Suprapubic skin (tissue), 4 donors: ENCODE measurements at regions not wholly inside any gene's neighbourhood (a gene's known extent, or its start where the extent isn't known, plus 50 kb on each side); places are given as distances from the start of the nearest gene placed in this dataset.

ENCODE experiments used
- DNase-seq, 2 donors: peaks; one replicate each; pipeline ENCODE4 v3.0.0-alpha.2; 2019; ENCODE audit warnings: low spot score in 2 of 2
- H3K27ac ChIP-seq: fragments of 200-600 bp; sonication (generic); one replicate; pipeline ENCODE4 v1.5.1; 2019
- H3K27me3 ChIP-seq: fragments of 200-600 bp; sonication (generic); one replicate; pipeline ENCODE4 v1.5.1; 2019
- H3K36me3 ChIP-seq: fragments of 200-600 bp; sonication (generic); one replicate; pipeline ENCODE4 v1.5.1; 2019
- H3K4me1 ChIP-seq: fragments of 200-600 bp; sonication (generic); one replicate; pipeline ENCODE4 v1.5.1; 2019
- H3K4me3 ChIP-seq: fragments of 200-600 bp; sonication (generic); one replicate; pipeline ENCODE4 v1.5.1; 2019; ENCODE audit warnings: mild to moderate bottlenecking
- H3K9me3 ChIP-seq: fragments of 200-600 bp; sonication (generic); one replicate; pipeline ENCODE4 v1.5.1; 2019
- CTCF ChIP-seq, 2 donors: fragments of 200-600 bp in 1 of 2; fragments of 450-650 bp in 1 of 2; sonication (generic) in 1 of 2; IDR thresholded peaks; one replicate each; pipeline ENCODE4 v1.5.1; 2016 to 2019; ENCODE audit warnings: antibody characterized with exemption in 2 of 2, mild to moderate bottlenecking in 1 of 2, moderate library complexity in 1 of 2
- EP300 ChIP-seq: sonication (generic); formaldehyde crosslinking; IDR thresholded peaks from one replicate; pipeline ENCODE4 v1.6.1; 2017; ENCODE audit warnings: antibody characterized with exemption
- POLR2A ChIP-seq, 2 donors: fragments of 450-650 bp; IDR thresholded peaks; one replicate each; pipeline ENCODE4 v1.6.1; 2017; ENCODE audit warnings: antibody characterized with exemption in 2 of 2, mild to moderate bottlenecking in 2 of 2, moderate library complexity in 2 of 2
- POLR2AphosphoS5 ChIP-seq, 3 donors: sonication (generic); formaldehyde crosslinking; IDR thresholded peaks; one replicate each; pipeline ENCODE4 v1.6.1; 2017; ENCODE audit warnings: antibody characterized with exemption in 3 of 3
- WGBS: methylation state at CpG from one replicate; pipeline ENCODE4 v1.1.5; 2018; 5-methylcytosine and 5-hydroxymethylcytosine counted together

- H3K4me1 ChIP-seq, result peaks cover 10% of the 10 kb centered on the region
- H3K4me3 ChIP-seq, result no peak overlapping the region
- no peaks in the 10 kb centered on the region for H3K27me3 ChIP-seq
- H3K27ac ChIP-seq, result no peak overlapping the region
- H3K9me3 ChIP-seq, result no peaks in the 10 kb centered on the region
- DNase-seq, result peak in 1 of 2 donors; percentile 34
- H3K36me3 ChIP-seq, result no peaks in the 10 kb centered on the region
- no peak for TF ChIP-seq POLR2AphosphoS5 (IDR thresholded peaks at IDR 0.05)
- no peak for TF ChIP-seq CTCF (IDR thresholded peaks at IDR 0.05)
- TF ChIP-seq POLR2A (IDR thresholded peaks at IDR 0.05), result no peak
- no peak for TF ChIP-seq EP300
- 47% methylated on average over 6 of the region's 6 CpGs for WGBS
These were observed 71.7 kb downstream of the RPLP1 start for GRCh38 chr15:69524296-69524695.

DNA sequence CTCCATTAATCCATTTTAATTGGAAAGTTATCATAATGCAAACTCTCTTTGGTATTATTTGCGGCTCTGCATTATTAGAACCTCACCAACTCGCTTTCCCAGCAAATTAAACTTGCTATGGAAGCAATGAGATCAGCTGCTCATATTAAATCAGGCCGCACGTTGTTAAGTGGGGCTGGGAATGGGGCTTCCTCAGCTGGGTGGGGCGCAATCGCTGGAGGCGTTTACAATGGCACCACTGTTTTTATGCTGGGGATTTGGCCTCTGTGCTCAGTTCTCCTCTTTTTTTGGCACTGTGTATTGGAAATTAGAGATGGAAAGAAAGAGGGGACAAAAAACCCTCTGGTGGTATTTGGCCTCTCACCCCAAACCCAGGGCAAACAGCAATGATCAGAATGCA lies 72.2 kb downstream of the RPLP1 start:
- H3K4me1 ChIP-seq, result peaks cover 10% of the 10 kb centered on the region
- H3K27me3 ChIP-seq, result no peaks in the 10 kb centered on the region
- no peak overlapping the region for H3K27ac ChIP-seq
- 46% methylated on average over 7 of the region's 7 CpGs for WGBS
- H3K9me3 ChIP-seq, result no peaks in the 10 kb centered on the region
- H3K4me3 ChIP-seq, result no peak overlapping the region
- no peaks in the 10 kb centered on the region for H3K36me3 ChIP-seq
- peak in 1 of 2 donors; percentile 12 for DNase-seq
- no peak for TF ChIP-seq POLR2AphosphoS5 (IDR thresholded peaks at IDR 0.05)
- TF ChIP-seq CTCF (IDR thresholded peaks at IDR 0.05), result no peak
- no peak for TF ChIP-seq POLR2A (IDR thresholded peaks at IDR 0.05)
- no peak for TF ChIP-seq EP300

- H3K9me3 ChIP-seq, result no peaks in the 10 kb centered on the region
- H3K27me3 ChIP-seq, result no peaks in the 10 kb centered on the region
- no peak for TF ChIP-seq POLR2AphosphoS5 (IDR thresholded peaks at IDR 0.05)
- TF ChIP-seq POLR2A (IDR thresholded peaks at IDR 0.05), result no peak
- TF ChIP-seq EP300, result no peak
- TF ChIP-seq CTCF (IDR thresholded peaks at IDR 0.05), result no peak
- no peaks in the 10 kb centered on the region for H3K36me3 ChIP-seq
- H3K27ac ChIP-seq, result no peak overlapping the region
- H3K4me3 ChIP-seq, result no peak overlapping the region
- 83% methylated on average over 6 of the region's 6 CpGs for WGBS
- DNase-seq, result peak in 1 of 2 donors; percentile 23
- H3K4me1 ChIP-seq, result peaks cover 10% of the 10 kb centered on the region
These were observed 72.9 kb downstream of the RPLP1 start for GRCh38 chr15:69525543-69525942.

DNA sequence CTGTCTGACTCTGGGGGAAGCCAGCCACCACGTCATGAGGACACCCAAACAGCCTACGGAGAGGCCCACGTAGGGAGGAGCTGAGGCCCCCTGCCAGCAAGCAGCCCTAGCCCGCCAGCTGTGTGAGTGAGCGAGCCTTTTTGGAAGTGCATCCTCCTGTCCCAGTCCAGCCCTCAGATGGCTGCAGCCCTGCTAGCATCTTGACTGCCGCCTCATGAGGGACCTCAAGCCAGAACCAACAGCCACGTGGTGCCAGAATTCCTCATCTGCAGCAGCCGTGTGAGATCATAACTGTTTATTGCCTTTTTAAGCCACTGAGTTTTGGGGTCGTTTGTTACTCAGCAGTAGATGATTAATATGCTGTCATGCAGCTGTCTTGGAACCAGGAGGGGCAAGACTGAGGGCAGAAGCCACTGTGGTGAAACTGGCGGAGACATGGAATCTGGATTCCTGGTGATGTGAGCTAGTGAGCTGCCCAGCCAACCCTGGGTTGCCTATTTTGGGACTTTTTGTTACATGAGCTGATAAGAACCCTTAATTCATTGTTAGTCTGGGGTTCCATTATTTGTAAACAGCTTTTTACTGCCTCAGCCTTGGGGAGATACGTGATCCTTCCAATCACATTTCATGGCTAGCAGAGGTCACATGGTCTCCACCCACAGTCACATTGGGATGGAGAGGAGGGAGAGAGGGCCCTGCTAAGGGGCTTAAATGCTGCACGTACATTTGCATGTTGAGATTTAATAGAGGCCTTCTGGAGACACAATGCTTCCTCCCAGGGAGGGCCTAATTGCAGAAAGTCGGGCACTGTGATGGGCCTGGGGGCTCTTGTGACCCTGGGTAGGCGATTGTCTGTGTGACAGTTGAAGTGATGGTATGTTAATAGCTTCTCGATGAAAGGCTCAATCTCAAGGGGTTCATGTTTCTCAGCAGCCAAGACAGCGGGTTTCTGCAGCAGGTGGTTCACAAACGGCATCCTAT lies 73.8 kb downstream of the RPLP1 start:
- Histone ChIP-seq H3K27me3 (no peaks in the 10 kb centered on the region), H3K27ac (no peak overlapping the region), H3K9me3 (no peaks in the 10 kb centered on the region), H3K4me1 (peaks cover 17% of the 10 kb centered on the region), H3K36me3 (no peaks in the 10 kb centered on the region), H3K4me3 (no peak overlapping the region)
- peak in 1 of 2 donors; percentile 65 for DNase-seq
- WGBS, result 68% methylated on average over 17 of the region's 17 CpGs
- TF ChIP-seq CTCF (IDR thresholded peaks at IDR 0.05) (no peak), POLR2A (IDR thresholded peaks at IDR 0.05) (no peak), POLR2AphosphoS5 (IDR thresholded peaks at IDR 0.05) (no peak)

GRCh38 chr15:69529141-69529540 lies 76.5 kb downstream of the RPLP1 start:
- Histone ChIP-seq H3K4me3 (no peak overlapping the region), H3K4me1 (peaks cover 20% of the 10 kb centered on the region), H3K27ac (no peak overlapping the region), H3K27me3 (no peaks in the 10 kb centered on the region), H3K36me3 (no peaks in the 10 kb centered on the region), H3K9me3 (no peaks in the 10 kb centered on the region)
- 97% methylated on average over 5 of the region's 5 CpGs for WGBS
- DNase-seq, result no peak
- TF ChIP-seq CTCF (IDR thresholded peaks at IDR 0.05), result no peak
- TF ChIP-seq POLR2AphosphoS5 (IDR thresholded peaks at IDR 0.05), result no peak
- no peak for TF ChIP-seq EP300
- no peak for TF ChIP-seq POLR2A (IDR thresholded peaks at IDR 0.05)
